ENCODE measurements at regions not wholly inside any gene's neighbourhood (a gene's known extent, or its start where the extent isn't known, plus 50 kb on each side); places are given as distances from the start of the nearest gene placed in this dataset.

DNA sequence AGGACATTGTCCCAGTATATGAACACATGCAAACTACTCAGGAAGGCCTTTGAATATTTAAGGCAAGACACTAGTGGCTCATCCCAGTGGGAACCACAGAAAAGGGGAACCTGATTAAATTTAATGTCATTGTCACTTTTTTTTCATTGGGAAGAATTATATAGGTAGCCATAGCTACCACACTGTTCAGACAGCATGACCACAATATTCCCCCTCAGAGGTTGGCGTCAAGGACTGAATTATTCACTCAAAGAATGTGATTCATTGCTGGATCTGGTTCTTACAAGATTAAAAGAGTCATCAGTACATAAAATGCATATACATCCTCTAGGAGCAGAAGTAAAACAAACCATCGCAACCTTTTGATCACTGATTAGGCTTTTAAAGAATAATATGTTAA is 92.0 kb upstream of the SMARCAD1 start:
- SMC1A ChIA-PET (ENCODE audit: uncharacterized antibody, unreplicated experiment) = interaction anchor here (0.5 to 1.5 kb wide), 2 partner anchors 32 to 389 kb away, joined by 3 read pairs; no protein-coding TSS in a partner anchor
- WGBS (ENCODE audit: insufficient coverage, insufficient replicate concordance, low lambda C conversion rate, missing lambda C conversion rate) = 2% methylated on average over 2 of the region's 2 CpGs
- intact Hi-C loops (cut with micrococcal nuclease; ENCODE audit: unreplicated experiment) = no loop called here
- in situ Hi-C loops (cut with MboI) = no loop called here
- TF ChIP-seq LARP7 (IDR thresholded peaks at IDR 0.05) (no peak), HDAC2 (IDR thresholded peaks at IDR 0.05) (no peak), ETV6 (conservative IDR thresholded peaks at IDR 0.05 in 1 of 2, IDR thresholded peaks at IDR 0.05 in 1 of 2; ENCODE audit: borderline replicate concordance in 1 of 2, low read depth in 1 of 2) (no peak), CHD2 (IDR thresholded peaks at IDR 0.05; ENCODE audit: borderline replicate concordance, low read depth, low read length) (no peak), EGR1 (IDR thresholded peaks at IDR 0.05; ENCODE audit: borderline replicate concordance in 1 of 2, low read depth in 2 of 2, low read length in 2 of 2) (no peak), EZH2 (IDR thresholded peaks at IDR 0.05; ENCODE audit: borderline replicate concordance, control insufficient read depth, low read depth, low read length) (no peak), NFXL1 (IDR thresholded peaks at IDR 0.05; ENCODE audit: borderline replicate concordance) (no peak), SMAD5 (IDR thresholded peaks at IDR 0.05; ENCODE audit: low read depth) (no peak), BMI1 (IDR thresholded peaks at IDR 0.05; ENCODE audit: borderline replicate concordance) (no peak), TCF7 (IDR thresholded peaks at IDR 0.05; ENCODE audit: borderline replicate concordance) (no peak), GATAD2B (conservative IDR thresholded peaks at IDR 0.05; ENCODE audit: low read depth) (no peak), IKZF1 (conservative IDR thresholded peaks at IDR 0.05) (no peak), STAT1 (conservative IDR thresholded peaks at IDR 0.05) (no peak), ZNF384 (IDR thresholded peaks at IDR 0.05; ENCODE audit: borderline replicate concordance, low read depth, low read length) (no peak)
- TF ChIP-seq, protein P1, sequence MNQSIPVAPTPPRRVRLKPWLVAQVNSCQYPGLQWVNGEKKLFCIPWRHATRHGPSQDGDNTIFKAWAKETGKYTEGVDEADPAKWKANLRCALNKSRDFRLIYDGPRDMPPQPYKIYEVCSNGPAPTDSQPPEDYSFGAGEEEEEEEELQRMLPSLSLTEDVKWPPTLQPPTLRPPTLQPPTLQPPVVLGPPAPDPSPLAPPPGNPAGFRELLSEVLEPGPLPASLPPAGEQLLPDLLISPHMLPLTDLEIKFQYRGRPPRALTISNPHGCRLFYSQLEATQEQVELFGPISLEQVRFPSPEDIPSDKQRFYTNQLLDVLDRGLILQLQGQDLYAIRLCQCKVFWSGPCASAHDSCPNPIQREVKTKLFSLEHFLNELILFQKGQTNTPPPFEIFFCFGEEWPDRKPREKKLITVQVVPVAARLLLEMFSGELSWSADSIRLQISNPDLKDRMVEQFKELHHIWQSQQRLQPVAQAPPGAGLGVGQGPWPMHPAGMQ (IDR thresholded peaks at IDR 0.05; ENCODE audit: borderline replicate concordance) = no peak
- TF ChIP-seq, protein P2, sequence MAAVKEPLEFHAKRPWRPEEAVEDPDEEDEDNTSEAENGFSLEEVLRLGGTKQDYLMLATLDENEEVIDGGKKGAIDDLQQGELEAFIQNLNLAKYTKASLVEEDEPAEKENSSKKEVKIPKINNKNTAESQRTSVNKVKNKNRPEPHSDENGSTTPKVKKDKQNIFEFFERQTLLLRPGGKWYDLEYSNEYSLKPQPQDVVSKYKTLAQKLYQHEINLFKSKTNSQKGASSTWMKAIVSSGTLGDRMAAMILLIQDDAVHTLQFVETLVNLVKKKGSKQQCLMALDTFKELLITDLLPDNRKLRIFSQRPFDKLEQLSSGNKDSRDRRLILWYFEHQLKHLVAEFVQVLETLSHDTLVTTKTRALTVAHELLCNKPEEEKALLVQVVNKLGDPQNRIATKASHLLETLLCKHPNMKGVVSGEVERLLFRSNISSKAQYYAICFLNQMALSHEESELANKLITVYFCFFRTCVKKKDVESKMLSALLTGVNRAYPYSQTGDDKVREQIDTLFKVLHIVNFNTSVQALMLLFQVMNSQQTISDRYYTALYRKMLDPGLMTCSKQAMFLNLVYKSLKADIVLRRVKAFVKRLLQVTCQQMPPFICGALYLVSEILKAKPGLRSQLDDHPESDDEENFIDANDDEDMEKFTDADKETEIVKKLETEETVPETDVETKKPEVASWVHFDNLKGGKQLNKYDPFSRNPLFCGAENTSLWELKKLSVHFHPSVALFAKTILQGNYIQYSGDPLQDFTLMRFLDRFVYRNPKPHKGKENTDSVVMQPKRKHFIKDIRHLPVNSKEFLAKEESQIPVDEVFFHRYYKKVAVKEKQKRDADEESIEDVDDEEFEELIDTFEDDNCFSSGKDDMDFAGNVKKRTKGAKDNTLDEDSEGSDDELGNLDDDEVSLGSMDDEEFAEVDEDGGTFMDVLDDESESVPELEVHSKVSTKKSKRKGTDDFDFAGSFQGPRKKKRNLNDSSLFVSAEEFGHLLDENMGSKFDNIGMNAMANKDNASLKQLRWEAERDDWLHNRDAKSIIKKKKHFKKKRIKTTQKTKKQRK (IDR thresholded peaks at IDR 0.05; ENCODE audit: low read depth, low read length) = no peak
- TF ChIP-seq, protein P3, sequence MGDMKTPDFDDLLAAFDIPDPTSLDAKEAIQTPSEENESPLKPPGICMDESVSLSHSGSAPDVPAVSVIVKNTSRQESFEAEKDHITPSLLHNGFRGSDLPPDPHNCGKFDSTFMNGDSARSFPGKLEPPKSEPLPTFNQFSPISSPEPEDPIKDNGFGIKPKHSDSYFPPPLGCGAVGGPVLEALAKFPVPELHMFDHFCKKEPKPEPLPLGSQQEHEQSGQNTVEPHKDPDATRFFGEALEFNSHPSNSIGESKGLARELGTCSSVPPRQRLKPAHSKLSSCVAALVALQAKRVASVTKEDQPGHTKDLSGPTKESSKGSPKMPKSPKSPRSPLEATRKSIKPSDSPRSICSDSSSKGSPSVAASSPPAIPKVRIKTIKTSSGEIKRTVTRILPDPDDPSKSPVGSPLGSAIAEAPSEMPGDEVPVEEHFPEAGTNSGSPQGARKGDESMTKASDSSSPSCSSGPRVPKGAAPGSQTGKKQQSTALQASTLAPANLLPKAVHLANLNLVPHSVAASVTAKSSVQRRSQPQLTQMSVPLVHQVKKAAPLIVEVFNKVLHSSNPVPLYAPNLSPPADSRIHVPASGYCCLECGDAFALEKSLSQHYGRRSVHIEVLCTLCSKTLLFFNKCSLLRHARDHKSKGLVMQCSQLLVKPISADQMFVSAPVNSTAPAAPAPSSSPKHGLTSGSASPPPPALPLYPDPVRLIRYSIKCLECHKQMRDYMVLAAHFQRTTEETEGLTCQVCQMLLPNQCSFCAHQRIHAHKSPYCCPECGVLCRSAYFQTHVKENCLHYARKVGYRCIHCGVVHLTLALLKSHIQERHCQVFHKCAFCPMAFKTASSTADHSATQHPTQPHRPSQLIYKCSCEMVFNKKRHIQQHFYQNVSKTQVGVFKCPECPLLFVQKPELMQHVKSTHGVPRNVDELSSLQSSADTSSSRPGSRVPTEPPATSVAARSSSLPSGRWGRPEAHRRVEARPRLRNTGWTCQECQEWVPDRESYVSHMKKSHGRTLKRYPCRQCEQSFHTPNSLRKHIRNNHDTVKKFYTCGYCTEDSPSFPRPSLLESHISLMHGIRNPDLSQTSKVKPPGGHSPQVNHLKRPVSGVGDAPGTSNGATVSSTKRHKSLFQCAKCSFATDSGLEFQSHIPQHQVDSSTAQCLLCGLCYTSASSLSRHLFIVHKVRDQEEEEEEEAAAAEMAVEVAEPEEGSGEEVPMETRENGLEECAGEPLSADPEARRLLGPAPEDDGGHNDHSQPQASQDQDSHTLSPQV (IDR thresholded peaks at IDR 0.05) = no peak
- Histone ChIP-seq H3K9ac (ENCODE audit: control insufficient read depth, insufficient read depth, low read length) (no peak overlapping the region), H4K20me1 (ENCODE audit: control insufficient read depth, insufficient read depth) (no peaks in the 10 kb centered on the region), H3K4me3 (no peak overlapping the region), H3K4me1 (ENCODE audit: control insufficient read depth, insufficient read depth, low read length) (no peaks in the 10 kb centered on the region), H3K9me3 (replicated peaks; ENCODE audit: control insufficient read depth, insufficient read depth, low read length) (no peaks in the 10 kb centered on the region), H3K36me3 (ENCODE audit: control insufficient read depth in 2 of 2, insufficient read depth in 2 of 2, low read length in 1 of 2) (no peaks in the 10 kb centered on the region), H2AFZ (ENCODE audit: control insufficient read depth, low read depth, low read length) (no peak overlapping the region), H3K4me2 (ENCODE audit: control insufficient read depth, insufficient read depth) (no peak overlapping the region), H3K79me2 (ENCODE audit: control insufficient read depth, insufficient read depth, low read length) (no peaks in the 10 kb centered on the region), H3K27me3 (replicated peaks in 1 of 2; ENCODE audit: control insufficient read depth in 2 of 2, insufficient read depth in 2 of 2, low read length in 1 of 2) (no peaks in the 10 kb centered on the region), H3K27ac (ENCODE audit: control insufficient read depth, insufficient read depth) (no peak overlapping the region)
- DNase-seq (ENCODE audit: low read depth, low spot score) = no peak
- CTCF ChIA-PET = no interaction called here
- no peak for ATAC-seq
- POLR2A ChIA-PET = no interaction called here
- no peak for FAIRE-seq
- BruUV-seq (replicated peaks) = no TSS peak
- RAD21 ChIA-PET (ENCODE audit: unreplicated experiment) = no interaction called here

Measured in GM12878 (cell line).